ENCODE measurements at regions not wholly inside any gene's neighbourhood (a gene's known extent, or its start where the extent isn't known, plus 50 kb on each side); places are given as distances from the start of the nearest gene placed in this dataset.

- TF ChIP-seq, protein P1, sequence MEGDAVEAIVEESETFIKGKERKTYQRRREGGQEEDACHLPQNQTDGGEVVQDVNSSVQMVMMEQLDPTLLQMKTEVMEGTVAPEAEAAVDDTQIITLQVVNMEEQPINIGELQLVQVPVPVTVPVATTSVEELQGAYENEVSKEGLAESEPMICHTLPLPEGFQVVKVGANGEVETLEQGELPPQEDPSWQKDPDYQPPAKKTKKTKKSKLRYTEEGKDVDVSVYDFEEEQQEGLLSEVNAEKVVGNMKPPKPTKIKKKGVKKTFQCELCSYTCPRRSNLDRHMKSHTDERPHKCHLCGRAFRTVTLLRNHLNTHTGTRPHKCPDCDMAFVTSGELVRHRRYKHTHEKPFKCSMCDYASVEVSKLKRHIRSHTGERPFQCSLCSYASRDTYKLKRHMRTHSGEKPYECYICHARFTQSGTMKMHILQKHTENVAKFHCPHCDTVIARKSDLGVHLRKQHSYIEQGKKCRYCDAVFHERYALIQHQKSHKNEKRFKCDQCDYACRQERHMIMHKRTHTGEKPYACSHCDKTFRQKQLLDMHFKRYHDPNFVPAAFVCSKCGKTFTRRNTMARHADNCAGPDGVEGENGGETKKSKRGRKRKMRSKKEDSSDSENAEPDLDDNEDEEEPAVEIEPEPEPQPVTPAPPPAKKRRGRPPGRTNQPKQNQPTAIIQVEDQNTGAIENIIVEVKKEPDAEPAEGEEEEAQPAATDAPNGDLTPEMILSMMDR (IDR thresholded peaks at IDR 0.05) = no peak
- TF ChIP-seq POLR2AphosphoS5 (IDR thresholded peaks at IDR 0.05; ENCODE audit: low read depth, low read length) (no peak), TCF7L2 (IDR thresholded peaks at IDR 0.05; ENCODE audit: low read depth, low read length) (no peak), REST (IDR thresholded peaks at IDR 0.05; ENCODE audit: insufficient read depth in 1 of 2, low read depth in 2 of 2, low read length in 1 of 2) (no peak)
Measured at GRCh38 chr3:188082450-188082849, 71.5 kb upstream of the LPP start.

All from Panc1 (cell line).